BLaER1 treated with 17β-estradiol and CSF1 and Interleukin-3, amounts not matched to agents 10 nM and 100 nM (cell line): ENCODE measurements at regions not wholly inside any gene's neighbourhood (a gene's known extent, or its start where the extent isn't known, plus 50 kb on each side); places are given as distances from the start of the nearest gene placed in this dataset.

Source experiments
- H3K27ac ChIP-seq, 11 experiments: shearing (Covaris generic); formaldehyde crosslinking; 2 replicates each; pipeline ENCODE4 v1.8.1; 2022
- H3K27me3 ChIP-seq, 11 experiments: shearing (Covaris generic); formaldehyde crosslinking; 2 replicates each; pipeline ENCODE4 v1.8.1; 2022
- H3K36me3 ChIP-seq, 11 experiments: shearing (Covaris generic); formaldehyde crosslinking; 2 replicates each; pipeline ENCODE4 v1.8.1; 2022
- H3K4me1 ChIP-seq, 10 experiments: shearing (Covaris generic); formaldehyde crosslinking; 2 replicates each; pipeline ENCODE4 v1.8.1; 2022
- H3K4me2 ChIP-seq, 11 experiments: shearing (Covaris generic); formaldehyde crosslinking; 2 replicates each; pipeline ENCODE4 v1.8.1; 2022
- H3K4me3 ChIP-seq, 10 experiments: shearing (Covaris generic); formaldehyde crosslinking; 2 replicates each; pipeline ENCODE4 v1.8.1; 2022
- H3K9ac ChIP-seq, 11 experiments: shearing (Covaris generic); formaldehyde crosslinking; 2 replicates each; pipeline ENCODE4 v1.8.1; 2022
- H3K9me3 ChIP-seq, 11 experiments: shearing (Covaris generic); formaldehyde crosslinking; replicated peaks in 1 of 11; 2 replicates each; pipeline ENCODE4 v1.8.1; 2022
- H4K20me1 ChIP-seq, 11 experiments: shearing (Covaris generic); formaldehyde crosslinking; 2 replicates each; pipeline ENCODE4 v1.8.1; 2022
- Cebpa-rat ChIP-seq, 11 experiments: shearing (Covaris generic); IDR thresholded peaks; 2 replicates each; pipeline ENCODE4 v1.8.1; 2022

- Histone ChIP-seq H3K27ac (no peak overlapping the region), H3K4me3 (no peak overlapping the region), H3K9me3 (peaks cover 5 to 21% (median 16%) of the 10 kb centered on the region in 11 experiments; a peak in 17 of 22 replicates), H3K9ac (no peak overlapping the region), H3K27me3 (no peaks in the 10 kb centered on the region), H4K20me1 (no peaks in the 10 kb centered on the region), H3K4me2 (no peak overlapping the region), H3K4me1 (peaks cover 0 to 30% (median 7%) of the 10 kb centered on the region in 10 experiments; a peak in 13 of 20 replicates), H3K36me3 (no peaks in the 10 kb centered on the region)
- TF ChIP-seq Cebpa-rat (IDR thresholded peaks at IDR 0.05) = no peak
Observed at GRCh38 chr2:237260039-237260620, 153.8 kb downstream of the COL6A3 start.

- no peak overlapping the region for H3K27ac ChIP-seq
- H3K27me3 ChIP-seq = no peaks in the 10 kb centered on the region
- peaks cover 5 to 21% (median 16%) of the 10 kb centered on the region in 11 experiments; a peak in 17 of 22 replicates for H3K9me3 ChIP-seq
- no peak overlapping the region for H3K9ac ChIP-seq
- H4K20me1 ChIP-seq = no peaks in the 10 kb centered on the region
- H3K36me3 ChIP-seq = no peaks in the 10 kb centered on the region
- no peak overlapping the region for H3K4me3 ChIP-seq
- peaks cover 0 to 30% (median 7%) of the 10 kb centered on the region in 10 experiments; a peak in 13 of 20 replicates for H3K4me1 ChIP-seq
- no peak for TF ChIP-seq Cebpa-rat (IDR thresholded peaks at IDR 0.05)
- H3K4me2 ChIP-seq = no peak overlapping the region
Observed at GRCh38 chr2:237260686-237261085, 153.3 kb downstream of the COL6A3 start.

- H3K4me3 ChIP-seq = no peak overlapping the region
- no peak overlapping the region for H3K4me2 ChIP-seq
- no peak overlapping the region for H3K27ac ChIP-seq
- H3K9me3 ChIP-seq = peaks cover 5 to 21% (median 16%) of the 10 kb centered on the region in 11 experiments; a peak in 17 of 22 replicates
- H3K36me3 ChIP-seq = no peaks in the 10 kb centered on the region
- no peak overlapping the region for H3K9ac ChIP-seq
- no peaks in the 10 kb centered on the region for H4K20me1 ChIP-seq
- no peaks in the 10 kb centered on the region for H3K27me3 ChIP-seq
- no peak; a peak in 1 of 22 replicates for TF ChIP-seq Cebpa-rat (IDR thresholded peaks at IDR 0.05)
- H3K4me1 ChIP-seq = peaks cover 0 to 30% (median 7%) of the 10 kb centered on the region in 10 experiments; a peak in 13 of 20 replicates
Observed at GRCh38 chr2:237261327-237261726, 152.6 kb downstream of the COL6A3 start.

- H3K4me2 ChIP-seq = peak overlapping the region in 5 of 11 experiments; percentile 29 to 60 (median 46); a peak in 9 of 22 replicates
- no peak for TF ChIP-seq Cebpa-rat (IDR thresholded peaks at IDR 0.05)
- peaks cover 0 to 26% (median 3%) of the 10 kb centered on the region in 10 experiments; a peak in 13 of 20 replicates for H3K4me1 ChIP-seq
Observed at GRCh38 chr2:237262838-237263771, 150.9 kb downstream of the COL6A3 start.

GRCh38 chr2:237264480-237265219, 149.3 kb downstream of the COL6A3 start:
- no peak overlapping the region for H3K9ac ChIP-seq
- peaks cover 5 to 21% (median 16%) of the 10 kb centered on the region in 11 experiments; a peak in 17 of 22 replicates for H3K9me3 ChIP-seq
- no peak for TF ChIP-seq Cebpa-rat (IDR thresholded peaks at IDR 0.05)
- H4K20me1 ChIP-seq = no peaks in the 10 kb centered on the region
- no peak overlapping the region for H3K4me2 ChIP-seq
- no peak overlapping the region for H3K4me3 ChIP-seq
- no peaks in the 10 kb centered on the region for H3K36me3 ChIP-seq
- peaks cover 0 to 15% (median 0%) of the 10 kb centered on the region in 10 experiments; a peak in 9 of 20 replicates for H3K4me1 ChIP-seq
- H3K27me3 ChIP-seq = no peaks in the 10 kb centered on the region
- no peak overlapping the region for H3K27ac ChIP-seq

More at GRCh38 chr2:237262838-237263771, 150.9 kb downstream of the COL6A3 start:
- peaks cover 5 to 21% (median 16%) of the 10 kb centered on the region in 11 experiments; a peak in 17 of 22 replicates for H3K9me3 ChIP-seq
- no peak overlapping the region for H3K4me3 ChIP-seq
- no peak overlapping the region for H3K9ac ChIP-seq
- H4K20me1 ChIP-seq = no peaks in the 10 kb centered on the region
- no peak overlapping the region for H3K27ac ChIP-seq
- no peaks in the 10 kb centered on the region for H3K36me3 ChIP-seq
- H3K27me3 ChIP-seq = no peaks in the 10 kb centered on the region

- no peaks in the 10 kb centered on the region for H4K20me1 ChIP-seq
- peaks cover 0 to 5% (median 0%) of the 10 kb centered on the region in 10 experiments; a peak in 7 of 20 replicates for H3K4me1 ChIP-seq
- no peak overlapping the region for H3K4me3 ChIP-seq
- H3K36me3 ChIP-seq = no peaks in the 10 kb centered on the region
- no peak overlapping the region for H3K4me2 ChIP-seq
- no peaks in the 10 kb centered on the region for H3K9me3 ChIP-seq
- H3K27me3 ChIP-seq = no peaks in the 10 kb centered on the region
- no peak overlapping the region for H3K9ac ChIP-seq
- no peak for TF ChIP-seq Cebpa-rat (IDR thresholded peaks at IDR 0.05)
- no peak overlapping the region for H3K27ac ChIP-seq
Observed at GRCh38 chr2:237268004-237268708, 145.8 kb downstream of the COL6A3 start.

- no peak overlapping the region for H3K4me2 ChIP-seq
- no peak overlapping the region for H3K4me3 ChIP-seq
- no peak overlapping the region for H3K9ac ChIP-seq
- no peaks in the 10 kb centered on the region for H3K27me3 ChIP-seq
- no peak for TF ChIP-seq Cebpa-rat (IDR thresholded peaks at IDR 0.05)
- no peaks in the 10 kb centered on the region for H4K20me1 ChIP-seq
- no peaks in the 10 kb centered on the region for H3K36me3 ChIP-seq
- H3K9me3 ChIP-seq = no peaks in the 10 kb centered on the region
- no peak overlapping the region for H3K27ac ChIP-seq
- no peaks in the 10 kb centered on the region for H3K4me1 ChIP-seq
Observed at GRCh38 chr2:237269138-237269875, 144.7 kb downstream of the COL6A3 start.

GRCh38 chr2:237270520-237270919, 143.4 kb downstream of the COL6A3 start:
- Histone ChIP-seq H3K36me3 (no peaks in the 10 kb centered on the region), H3K4me3 (no peak overlapping the region), H3K27ac (no peak overlapping the region), H3K4me2 (no peak overlapping the region), H3K9ac (no peak overlapping the region), H4K20me1 (no peaks in the 10 kb centered on the region), H3K27me3 (no peaks in the 10 kb centered on the region), H3K4me1 (no peaks in the 10 kb centered on the region), H3K9me3 (0 out of 22 replicates have a peak, but pooled peaks cover 0 to under 1% (median 0%) of the 10 kb centered on the region in 11 experiments)
- no peak for TF ChIP-seq Cebpa-rat (IDR thresholded peaks at IDR 0.05)
